ENCODE measurements at regions not wholly inside any gene's neighbourhood (a gene's known extent, or its start where the extent isn't known, plus 50 kb on each side); places are given as distances from the start of the nearest gene placed in this dataset.

- Histone ChIP-seq H3K9me3 (peaks cover 2% of the 10 kb centered on the region; the same call in 1 of the 2 replicates), H3K4me3 (no peak overlapping the region), H3K27me3 (no peaks in the 10 kb centered on the region), H3K36me3 (no peaks in the 10 kb centered on the region)
- no peak for DNase-seq
Observed at GRCh38 chr21:36639769-36640168, 59.1 kb upstream of the SIM2 start.

- Histone ChIP-seq H3K9me3 (peaks cover 2% of the 10 kb centered on the region; the same call in 1 of the 2 replicates), H3K27me3 (no peaks in the 10 kb centered on the region)
- no peak for DNase-seq
Observed at GRCh38 chr21:36640174-36640720, 58.7 kb upstream of the SIM2 start.

GRCh38 chr21:36640721-36641244 lies 58.1 kb upstream of the SIM2 start:
- Histone ChIP-seq H3K9me3 (peaks cover 2% of the 10 kb centered on the region; the same call in 1 of the 2 replicates), H3K36me3 (no peaks in the 10 kb centered on the region), H3K27me3 (no peaks in the 10 kb centered on the region), H3K4me3 (no peak overlapping the region)
- DNase-seq, result no peak

More at GRCh38 chr21:36640174-36640720, 58.7 kb upstream of the SIM2 start:
- no peaks in the 10 kb centered on the region for H3K36me3 ChIP-seq
- H3K4me3 ChIP-seq, result no peak overlapping the region

GRCh38 chr21:36641346-36641745 lies 57.6 kb upstream of the SIM2 start:
- Histone ChIP-seq H3K27me3 (no peaks in the 10 kb centered on the region), H3K36me3 (no peaks in the 10 kb centered on the region), H3K4me3 (no peak overlapping the region), H3K9me3 (peaks cover 2% of the 10 kb centered on the region; the same call in 1 of the 2 replicates)
- DNase-seq, result no peak

GRCh38 chr21:36641886-36642285 lies 57.0 kb upstream of the SIM2 start:
- Histone ChIP-seq H3K36me3 (no peaks in the 10 kb centered on the region), H3K9me3 (no peaks in the 10 kb centered on the region), H3K27me3 (no peaks in the 10 kb centered on the region), H3K4me3 (no peak overlapping the region)
- no peak for DNase-seq

GRCh38 chr21:36642777-36643176 lies 56.1 kb upstream of the SIM2 start:
- Histone ChIP-seq H3K4me3 (no peak overlapping the region), H3K27me3 (no peaks in the 10 kb centered on the region), H3K36me3 (no peaks in the 10 kb centered on the region), H3K9me3 (no peaks in the 10 kb centered on the region)
- no peak for DNase-seq

GRCh38 chr21:36643374-36644250 lies 55.3 kb upstream of the SIM2 start:
- Histone ChIP-seq H3K4me3 (no peak overlapping the region), H3K27me3 (no peaks in the 10 kb centered on the region), H3K9me3 (no peaks in the 10 kb centered on the region), H3K36me3 (no peaks in the 10 kb centered on the region)
- no peak for DNase-seq

GRCh38 chr21:36646011-36646410 lies 52.9 kb upstream of the SIM2 start:
- Histone ChIP-seq H3K4me3 (no peak overlapping the region), H3K36me3 (no peaks in the 10 kb centered on the region), H3K27me3 (no peaks in the 10 kb centered on the region), H3K9me3 (no peaks in the 10 kb centered on the region)
- DNase-seq, result no peak

- H3K9me3 ChIP-seq, result no peaks in the 10 kb centered on the region
- no peak for DNase-seq
- no peaks in the 10 kb centered on the region for H3K36me3 ChIP-seq
- H3K4me3 ChIP-seq, result no peak overlapping the region
- no peaks in the 10 kb centered on the region for H3K27me3 ChIP-seq
Observed at GRCh38 chr21:36646645-36647044, 52.3 kb upstream of the SIM2 start.

GRCh38 chr21:36647279-36648093 lies 51.4 kb upstream of the SIM2 start:
- no peaks in the 10 kb centered on the region for H3K9me3 ChIP-seq
- no peaks in the 10 kb centered on the region for H3K36me3 ChIP-seq
- H3K27me3 ChIP-seq, result no peaks in the 10 kb centered on the region
- H3K4me3 ChIP-seq, result no peak overlapping the region
- no peak for DNase-seq

Data from MG63 (cell line).